ENCODE measurements at regions not wholly inside any gene's neighbourhood (a gene's known extent, or its start where the extent isn't known, plus 50 kb on each side); places are given as distances from the start of the nearest gene placed in this dataset.
"Not testable (repeated sequence)": the region's sequence is repeated elsewhere in the genome, so short reads cannot be mapped to it uniquely, and the experiment has no call there.

GRCh38 chr9:40975351-40975750, 153.1 kb downstream of the FOXD4L6 start:
- TF ChIP-seq CTCF (optimal IDR thresholded peaks at IDR 0.05 in 1 of 3, IDR thresholded peaks at IDR 0.05 in 1 of 3, conservative IDR thresholded peaks at IDR 0.05 in 1 of 3; ENCODE audit: extremely low read depth in 1 of 3, insufficient read depth in 2 of 3, low read length in 3 of 3); EZH2 (IDR thresholded peaks at IDR 0.05; ENCODE audit: low read length): not testable (repeated sequence)
